NCI-H2196 (cell line): ENCODE measurements at regions not wholly inside any gene's neighbourhood (a gene's known extent, or its start where the extent isn't known, plus 50 kb on each side); places are given as distances from the start of the nearest gene placed in this dataset.

Experiments used
- DNase-seq: peaks from one replicate; lab custom pipeline; 2025; ENCODE audit not compliant: unreplicated experiment; lab: John Stamatoyannopoulos, UW

GRCh38 chr16:87057211-87057881, 259.8 kb downstream of the C16orf95 start:
- no peak for DNase-seq

GRCh38 chr16:87057951-87058560, 259.1 kb downstream of the C16orf95 start:
- no peak for DNase-seq

GRCh38 chr16:87058728-87059250, 258.4 kb downstream of the C16orf95 start:
- no peak for DNase-seq

GRCh38 chr16:87060034-87060986, 256.9 kb downstream of the C16orf95 start:
- no peak for DNase-seq

- DNase-seq: no peak
These were observed 255.8 kb downstream of the C16orf95 start for GRCh38 chr16:87061243-87061920.

GRCh38 chr16:87062569-87063442, 254.4 kb downstream of the C16orf95 start:
- DNase-seq: peak; percentile 50

GRCh38 chr16:87063543-87063942, 253.6 kb downstream of the C16orf95 start:
- no peak for DNase-seq

GRCh38 chr16:87064731-87065445, 252.3 kb downstream of the C16orf95 start:
- DNase-seq: no peak

- DNase-seq: no peak
These were observed 251.6 kb downstream of the C16orf95 start for GRCh38 chr16:87065446-87066132.

GRCh38 chr16:87066133-87067002, 250.8 kb downstream of the C16orf95 start:
- DNase-seq: no peak

GRCh38 chr16:87067003-87067556, 250.1 kb downstream of the C16orf95 start:
- DNase-seq: no peak

- DNase-seq: no peak
These were observed 249.1 kb downstream of the C16orf95 start for GRCh38 chr16:87067836-87068761.

- DNase-seq: no peak
These were observed 248.4 kb downstream of the C16orf95 start for GRCh38 chr16:87068762-87069150.

GRCh38 chr16:87070657-87071056, 246.5 kb downstream of the C16orf95 start:
- no peak for DNase-seq

GRCh38 chr16:87072101-87072500, 245.1 kb downstream of the C16orf95 start:
- no peak for DNase-seq

- no peak for DNase-seq
These were observed 242.4 kb downstream of the C16orf95 start for GRCh38 chr16:87074641-87075318.
